Neural cell (in vitro differentiated cells): ENCODE measurements at regions not wholly inside any gene's neighbourhood (a gene's known extent, or its start where the extent isn't known, plus 50 kb on each side); places are given as distances from the start of the nearest gene placed in this dataset.

Experiments used
- H2AFZ ChIP-seq: fragments of 200-600, 300-800 bp; sonication (generic), shearing (Covaris generic); 2 replicates; pipeline ENCODE4 v1.6.0; 2014; ENCODE audit warnings: low read depth, mild to moderate bottlenecking, antibody characterized with exemption, low read length, moderate library complexity
- H3F3A ChIP-seq: fragments of 200-600 bp; shearing (Covaris generic); 2 replicates; pipeline ENCODE4 v1.6.1; 2016; ENCODE audit warnings: mild to moderate bottlenecking, moderate library complexity, mixed read lengths, antibody characterized with exemption, low read length; ENCODE audit not compliant: insufficient read depth, poor library complexity, severe bottlenecking
- H3K27ac ChIP-seq: fragments of 200-600, 300-800 bp; sonication (generic), shearing (Covaris generic); 2 replicates; pipeline ENCODE4 v1.5.1; 2014; ENCODE audit warnings: mild to moderate bottlenecking, low read length, moderate library complexity
- H3K27me3 ChIP-seq: fragments of 300-800, 200-600 bp; sonication (generic), shearing (Covaris generic); 2 replicates; pipeline ENCODE4 v1.6.0; 2014; ENCODE audit warnings: mild to moderate bottlenecking, low read depth, low read length, moderate library complexity; ENCODE audit not compliant: insufficient read depth
- H3K36me3 ChIP-seq: fragments of 300-800, 200-600 bp; sonication (generic), shearing (Covaris generic); 2 replicates; pipeline ENCODE4 v1.5.1; 2014; ENCODE audit warnings: mild to moderate bottlenecking, antibody characterized with exemption, low read length, moderate library complexity; ENCODE audit not compliant: insufficient read depth
- H3K4me2 ChIP-seq: fragments of 300-800, 200-600 bp; sonication (generic), shearing (Covaris generic); 2 replicates; pipeline ENCODE4 v1.6.0; 2014; ENCODE audit warnings: mild to moderate bottlenecking, low read length
- H3K4me3 ChIP-seq: fragments of 300-800, 200-600 bp; sonication (generic), shearing (Covaris generic); 2 replicates; pipeline ENCODE4 v1.5.1; 2014; ENCODE audit warnings: mild to moderate bottlenecking, low read length, moderate library complexity
- H3K79me2 ChIP-seq: fragments of 200-600 bp; shearing (Covaris generic); replicated peaks from 2 replicates; pipeline ENCODE4 v1.6.0; 2014; ENCODE audit warnings: mild to moderate bottlenecking, low read length, moderate library complexity; ENCODE audit not compliant: insufficient read depth
- H3K9ac ChIP-seq: fragments of 300-800, 200-600 bp; sonication (generic), shearing (Covaris generic); 2 replicates; pipeline ENCODE4 v1.6.1; 2016; ENCODE audit warnings: mild to moderate bottlenecking, low read length, mixed read lengths
- H3K9me2 ChIP-seq: fragments of 200-600 bp; shearing (Covaris generic); 2 replicates; pipeline ENCODE4 v1.6.1; 2016; ENCODE audit warnings: mild to moderate bottlenecking, low read length, mixed read lengths; ENCODE audit not compliant: insufficient read depth
- H3K9me3 ChIP-seq: fragments of 200-600, 300-800 bp; sonication (generic), shearing (Covaris generic); 2 replicates; pipeline ENCODE4 v1.6.1; 2016; ENCODE audit warnings: mild to moderate bottlenecking, mixed run types, low read length, moderate library complexity, mixed read lengths
- H4K20me1 ChIP-seq: fragments of 200-600 bp; shearing (Covaris generic); 2 replicates; pipeline ENCODE4 v1.6.1; 2016; ENCODE audit warnings: mild to moderate bottlenecking, mixed run types; ENCODE audit not compliant: insufficient read depth
- EP300 ChIP-seq: fragments of 450-650 bp; conservative IDR thresholded peaks from 2 replicates; pipeline ENCODE4 v1.6.1; 2014; ENCODE audit warnings: antibody characterized with exemption, mild to moderate bottlenecking, moderate library complexity; ENCODE audit not compliant: poor library complexity, severe bottlenecking
- EZH2 ChIP-seq: fragments of 200-600, 300-800 bp; shearing (Covaris generic), sonication (generic); IDR thresholded peaks from 2 replicates; pipeline ENCODE4 v1.6.1; 2014; ENCODE audit warnings: antibody characterized with exemption, low read length, borderline replicate concordance, mild to moderate bottlenecking; ENCODE audit not compliant: insufficient read depth, poor library complexity, severe bottlenecking
- MXI1 ChIP-seq: fragments of 450-650 bp; conservative IDR thresholded peaks from 2 replicates; pipeline ENCODE4 v1.6.1; 2014; ENCODE audit warnings: antibody characterized with exemption, mild to moderate bottlenecking; ENCODE audit not compliant: poor library complexity, severe bottlenecking
- POLR2AphosphoS5 ChIP-seq: IDR thresholded peaks from 2 replicates; pipeline ENCODE4 v1.6.1; 2012
- RAD21 ChIP-seq: fragments of 450-650 bp; conservative IDR thresholded peaks from 2 replicates; pipeline ENCODE4 v1.6.1; 2014; ENCODE audit warnings: antibody characterized with exemption, mild to moderate bottlenecking, moderate library complexity
- SMC3 ChIP-seq: fragments of 450-650 bp; conservative IDR thresholded peaks from 2 replicates; pipeline ENCODE4 v1.6.1; 2014; ENCODE audit warnings: antibody characterized with exemption, mild to moderate bottlenecking, moderate library complexity; ENCODE audit not compliant: poor library complexity
- TAF1 ChIP-seq: IDR thresholded peaks from 2 replicates; pipeline ENCODE4 v1.6.1; 2012; ENCODE audit warnings: low read depth
- TF ChIP-seq, protein P1 (sequence below): IDR thresholded peaks from 2 replicates; pipeline ENCODE4 v1.6.1; 2012; ENCODE audit warnings: borderline replicate concordance
- TF ChIP-seq, protein P2 (sequence below): fragments of 450-650 bp; IDR thresholded peaks from 2 replicates; pipeline ENCODE4 v1.5.1; 2014; ENCODE audit warnings: antibody characterized with exemption, mild to moderate bottlenecking, moderate library complexity; ENCODE audit not compliant: poor library complexity, severe bottlenecking

DNA sequence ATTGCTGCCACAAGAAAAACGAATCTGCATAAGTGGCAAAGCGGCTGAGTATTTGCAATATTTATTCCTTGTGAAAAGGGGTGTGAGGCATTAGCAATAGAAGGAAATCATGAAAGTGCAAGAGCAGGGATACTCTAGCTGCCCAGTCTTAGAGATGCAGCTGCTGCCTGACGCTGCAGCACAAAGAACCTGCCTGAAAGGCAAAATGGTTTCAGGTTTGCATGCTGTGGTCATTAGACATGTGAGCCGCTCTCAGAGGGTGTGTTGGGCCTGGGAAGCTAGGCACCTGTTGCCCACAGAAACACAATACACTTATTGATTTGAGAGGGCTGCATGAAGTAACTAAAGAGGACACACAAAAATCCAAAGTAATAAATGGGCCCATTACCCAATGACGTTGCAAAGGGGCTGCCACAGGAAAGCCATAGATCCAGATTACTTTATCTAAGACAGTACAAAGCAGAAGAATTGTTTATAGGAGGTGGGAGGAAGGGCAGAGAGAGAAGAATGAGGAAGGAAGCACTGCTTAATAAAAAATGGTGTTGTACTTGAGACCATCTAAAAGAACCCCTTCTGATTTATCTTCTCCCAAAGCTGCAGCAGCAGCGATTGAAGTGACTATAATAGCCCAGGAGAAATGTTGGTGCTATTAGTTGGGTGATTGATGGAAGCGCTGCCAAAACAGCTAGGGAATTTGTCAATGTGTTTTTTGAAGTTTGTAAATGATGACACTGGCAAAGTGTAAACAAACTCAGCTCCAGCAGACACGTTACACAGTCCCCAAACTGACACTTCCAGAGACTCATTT, 492.4 kb upstream of the ACVR2A start:
- Histone ChIP-seq H3K79me2 (no peaks in the 10 kb centered on the region), H4K20me1 (no peaks in the 10 kb centered on the region), H3K9ac (no peak overlapping the region), H3K27me3 (no peaks in the 10 kb centered on the region), H3F3A (no peaks in the 10 kb centered on the region), H3K9me3 (no peaks in the 10 kb centered on the region), H2AFZ (no peak overlapping the region), H3K36me3 (no peaks in the 10 kb centered on the region), H3K27ac (no peak overlapping the region), H3K4me2 (no peak overlapping the region), H3K4me3 (no peak overlapping the region), H3K9me2 (no peaks in the 10 kb centered on the region)
- TF ChIP-seq EZH2 (no peak), MXI1 (no peak), EP300 (peak; percentile 74), POLR2AphosphoS5 (peak; percentile 84), TAF1 (no peak), SMC3 (no peak)
- TF ChIP-seq, protein P1, sequence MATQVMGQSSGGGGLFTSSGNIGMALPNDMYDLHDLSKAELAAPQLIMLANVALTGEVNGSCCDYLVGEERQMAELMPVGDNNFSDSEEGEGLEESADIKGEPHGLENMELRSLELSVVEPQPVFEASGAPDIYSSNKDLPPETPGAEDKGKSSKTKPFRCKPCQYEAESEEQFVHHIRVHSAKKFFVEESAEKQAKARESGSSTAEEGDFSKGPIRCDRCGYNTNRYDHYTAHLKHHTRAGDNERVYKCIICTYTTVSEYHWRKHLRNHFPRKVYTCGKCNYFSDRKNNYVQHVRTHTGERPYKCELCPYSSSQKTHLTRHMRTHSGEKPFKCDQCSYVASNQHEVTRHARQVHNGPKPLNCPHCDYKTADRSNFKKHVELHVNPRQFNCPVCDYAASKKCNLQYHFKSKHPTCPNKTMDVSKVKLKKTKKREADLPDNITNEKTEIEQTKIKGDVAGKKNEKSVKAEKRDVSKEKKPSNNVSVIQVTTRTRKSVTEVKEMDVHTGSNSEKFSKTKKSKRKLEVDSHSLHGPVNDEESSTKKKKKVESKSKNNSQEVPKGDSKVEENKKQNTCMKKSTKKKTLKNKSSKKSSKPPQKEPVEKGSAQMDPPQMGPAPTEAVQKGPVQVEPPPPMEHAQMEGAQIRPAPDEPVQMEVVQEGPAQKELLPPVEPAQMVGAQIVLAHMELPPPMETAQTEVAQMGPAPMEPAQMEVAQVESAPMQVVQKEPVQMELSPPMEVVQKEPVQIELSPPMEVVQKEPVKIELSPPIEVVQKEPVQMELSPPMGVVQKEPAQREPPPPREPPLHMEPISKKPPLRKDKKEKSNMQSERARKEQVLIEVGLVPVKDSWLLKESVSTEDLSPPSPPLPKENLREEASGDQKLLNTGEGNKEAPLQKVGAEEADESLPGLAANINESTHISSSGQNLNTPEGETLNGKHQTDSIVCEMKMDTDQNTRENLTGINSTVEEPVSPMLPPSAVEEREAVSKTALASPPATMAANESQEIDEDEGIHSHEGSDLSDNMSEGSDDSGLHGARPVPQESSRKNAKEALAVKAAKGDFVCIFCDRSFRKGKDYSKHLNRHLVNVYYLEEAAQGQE: no peak
- TF ChIP-seq, protein P2, sequence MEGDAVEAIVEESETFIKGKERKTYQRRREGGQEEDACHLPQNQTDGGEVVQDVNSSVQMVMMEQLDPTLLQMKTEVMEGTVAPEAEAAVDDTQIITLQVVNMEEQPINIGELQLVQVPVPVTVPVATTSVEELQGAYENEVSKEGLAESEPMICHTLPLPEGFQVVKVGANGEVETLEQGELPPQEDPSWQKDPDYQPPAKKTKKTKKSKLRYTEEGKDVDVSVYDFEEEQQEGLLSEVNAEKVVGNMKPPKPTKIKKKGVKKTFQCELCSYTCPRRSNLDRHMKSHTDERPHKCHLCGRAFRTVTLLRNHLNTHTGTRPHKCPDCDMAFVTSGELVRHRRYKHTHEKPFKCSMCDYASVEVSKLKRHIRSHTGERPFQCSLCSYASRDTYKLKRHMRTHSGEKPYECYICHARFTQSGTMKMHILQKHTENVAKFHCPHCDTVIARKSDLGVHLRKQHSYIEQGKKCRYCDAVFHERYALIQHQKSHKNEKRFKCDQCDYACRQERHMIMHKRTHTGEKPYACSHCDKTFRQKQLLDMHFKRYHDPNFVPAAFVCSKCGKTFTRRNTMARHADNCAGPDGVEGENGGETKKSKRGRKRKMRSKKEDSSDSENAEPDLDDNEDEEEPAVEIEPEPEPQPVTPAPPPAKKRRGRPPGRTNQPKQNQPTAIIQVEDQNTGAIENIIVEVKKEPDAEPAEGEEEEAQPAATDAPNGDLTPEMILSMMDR: no peak

DNA sequence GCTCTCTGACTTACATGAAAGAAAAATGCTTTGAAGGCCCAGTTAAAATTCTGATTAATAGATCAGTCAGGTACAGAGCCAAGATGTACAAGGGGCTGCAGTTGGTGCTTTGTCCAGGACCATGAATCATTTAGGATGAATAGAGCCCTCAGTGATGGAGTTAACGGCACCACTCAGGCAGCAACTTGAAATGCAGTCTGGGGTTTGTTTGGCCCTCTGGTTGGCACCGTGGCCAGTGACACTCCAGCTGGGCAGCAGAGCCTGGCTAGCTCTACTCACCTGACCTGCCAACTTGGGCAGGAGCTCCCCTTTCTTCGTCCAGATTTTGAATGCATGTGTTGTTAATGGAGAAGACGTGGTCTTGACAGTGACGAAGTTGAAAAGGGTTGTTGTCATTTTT, 493.0 kb upstream of the ACVR2A start:
- TF ChIP-seq, protein P2: no peak
- TF ChIP-seq RAD21 (no peak), EP300 (no peak), SMC3 (no peak)
- TF ChIP-seq, protein P1: no peak
- Histone ChIP-seq H4K20me1 (no peaks in the 10 kb centered on the region), H3K9me2 (no peaks in the 10 kb centered on the region)

More for the DNA sequence above, 493.0 kb upstream of the ACVR2A start:
- no peaks in the 10 kb centered on the region for H3K27me3 ChIP-seq
- no peak overlapping the region for H3K27ac ChIP-seq
- H3K79me2 ChIP-seq: no peaks in the 10 kb centered on the region
- H3K9me3 ChIP-seq: no peaks in the 10 kb centered on the region
- H3K9ac ChIP-seq: no peak overlapping the region
- H3K4me2 ChIP-seq: no peak overlapping the region
- H2AFZ ChIP-seq: no peak overlapping the region
- no peaks in the 10 kb centered on the region for H3F3A ChIP-seq
- H3K36me3 ChIP-seq: no peaks in the 10 kb centered on the region
- H3K4me3 ChIP-seq: no peak overlapping the region
